ENCODE measurements at regions not wholly inside any gene's neighbourhood (a gene's known extent, or its start where the extent isn't known, plus 50 kb on each side); places are given as distances from the start of the nearest gene placed in this dataset.

DNA sequence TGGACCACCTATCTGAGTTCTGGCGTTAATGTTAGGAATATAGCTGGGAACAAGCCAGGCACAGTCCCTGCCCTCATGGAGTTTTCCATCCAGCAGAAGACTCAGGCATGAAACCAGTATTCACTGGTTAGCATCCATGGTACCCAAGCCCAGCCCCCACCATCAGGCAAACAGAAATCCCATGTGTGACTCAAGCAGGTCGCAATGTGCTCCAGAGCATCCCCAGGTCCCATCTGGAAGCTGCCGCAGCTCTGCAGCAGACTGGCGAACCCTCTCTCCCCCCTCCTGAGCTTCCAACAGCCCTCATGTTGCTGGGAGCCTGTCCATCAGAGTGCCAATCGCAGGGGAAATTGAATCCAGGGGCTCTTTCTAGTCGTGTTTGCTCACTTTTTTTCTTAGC is 174.2 kb downstream of the RRAGC start:
- 55% methylated on average over 6 of the region's 6 CpGs for WGBS
- no peak for DNase-seq (ENCODE audit: low spot score)
- no peak overlapping the region for H3K27ac ChIP-seq (ENCODE audit: low read depth in 1 of 2, low read length in 2 of 2)

More for the DNA sequence above, 174.2 kb downstream of the RRAGC start:
- no peaks in the 10 kb centered on the region for H3K36me3 ChIP-seq (ENCODE audit: control insufficient read depth in 4 of 4, insufficient read depth in 3 of 4, low read depth in 1 of 4, low read length in 3 of 4)
- peaks cover 0 to 2% (median 0%) of the 10 kb centered on the region in 4 donors for H3K9me3 ChIP-seq (ENCODE audit: control insufficient read depth in 4 of 4, low read length in 3 of 4)
- H3K4me1 ChIP-seq (ENCODE audit: control insufficient read depth in 4 of 4, insufficient read depth in 4 of 4, low read length in 3 of 4): no peaks in the 10 kb centered on the region
- H3K9ac ChIP-seq (ENCODE audit: low read depth in 1 of 2, low read length in 2 of 2): no peak overlapping the region
- TF ChIP-seq TAF1 (conservative IDR thresholded peaks at IDR 0.05) (no peak), NR2F2 (IDR thresholded peaks at IDR 0.05) (no peak), FOXA1 (IDR thresholded peaks at IDR 0.05) (no peak), EGR1 (IDR thresholded peaks at IDR 0.05; ENCODE audit: low read depth in 2 of 2) (no peak), RAD21 (IDR thresholded peaks at IDR 0.05) (no peak), YY1 (IDR thresholded peaks at IDR 0.05) (no peak), RXRA (IDR thresholded peaks at IDR 0.05) (no peak), FOXA2 (IDR thresholded peaks at IDR 0.05) (no peak), HNF4A (conservative IDR thresholded peaks at IDR 0.05) (no peak), JUND (IDR thresholded peaks at IDR 0.05) (no peak), GABPA (IDR thresholded peaks at IDR 0.05 in 1 of 2, conservative IDR thresholded peaks at IDR 0.05 in 1 of 2) (no peak), SP1 (IDR thresholded peaks at IDR 0.05) (no peak), HNF4G (IDR thresholded peaks at IDR 0.05) (no peak)
- TF ChIP-seq, protein P1, sequence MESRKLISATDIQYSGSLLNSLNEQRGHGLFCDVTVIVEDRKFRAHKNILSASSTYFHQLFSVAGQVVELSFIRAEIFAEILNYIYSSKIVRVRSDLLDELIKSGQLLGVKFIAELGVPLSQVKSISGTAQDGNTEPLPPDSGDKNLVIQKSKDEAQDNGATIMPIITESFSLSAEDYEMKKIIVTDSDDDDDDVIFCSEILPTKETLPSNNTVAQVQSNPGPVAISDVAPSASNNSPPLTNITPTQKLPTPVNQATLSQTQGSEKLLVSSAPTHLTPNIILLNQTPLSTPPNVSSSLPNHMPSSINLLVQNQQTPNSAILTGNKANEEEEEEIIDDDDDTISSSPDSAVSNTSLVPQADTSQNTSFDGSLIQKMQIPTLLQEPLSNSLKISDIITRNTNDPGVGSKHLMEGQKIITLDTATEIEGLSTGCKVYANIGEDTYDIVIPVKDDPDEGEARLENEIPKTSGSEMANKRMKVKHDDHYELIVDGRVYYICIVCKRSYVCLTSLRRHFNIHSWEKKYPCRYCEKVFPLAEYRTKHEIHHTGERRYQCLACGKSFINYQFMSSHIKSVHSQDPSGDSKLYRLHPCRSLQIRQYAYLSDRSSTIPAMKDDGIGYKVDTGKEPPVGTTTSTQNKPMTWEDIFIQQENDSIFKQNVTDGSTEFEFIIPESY (IDR thresholded peaks at IDR 0.05): no peak
- TF ChIP-seq, protein P2, sequence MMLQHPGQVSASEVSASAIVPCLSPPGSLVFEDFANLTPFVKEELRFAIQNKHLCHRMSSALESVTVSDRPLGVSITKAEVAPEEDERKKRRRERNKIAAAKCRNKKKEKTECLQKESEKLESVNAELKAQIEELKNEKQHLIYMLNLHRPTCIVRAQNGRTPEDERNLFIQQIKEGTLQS (IDR thresholded peaks at IDR 0.05): no peak
- TF ChIP-seq, protein P3, sequence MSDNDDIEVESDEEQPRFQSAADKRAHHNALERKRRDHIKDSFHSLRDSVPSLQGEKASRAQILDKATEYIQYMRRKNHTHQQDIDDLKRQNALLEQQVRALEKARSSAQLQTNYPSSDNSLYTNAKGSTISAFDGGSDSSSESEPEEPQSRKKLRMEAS (IDR thresholded peaks at IDR 0.05): no peak
- TF ChIP-seq, protein P4, sequence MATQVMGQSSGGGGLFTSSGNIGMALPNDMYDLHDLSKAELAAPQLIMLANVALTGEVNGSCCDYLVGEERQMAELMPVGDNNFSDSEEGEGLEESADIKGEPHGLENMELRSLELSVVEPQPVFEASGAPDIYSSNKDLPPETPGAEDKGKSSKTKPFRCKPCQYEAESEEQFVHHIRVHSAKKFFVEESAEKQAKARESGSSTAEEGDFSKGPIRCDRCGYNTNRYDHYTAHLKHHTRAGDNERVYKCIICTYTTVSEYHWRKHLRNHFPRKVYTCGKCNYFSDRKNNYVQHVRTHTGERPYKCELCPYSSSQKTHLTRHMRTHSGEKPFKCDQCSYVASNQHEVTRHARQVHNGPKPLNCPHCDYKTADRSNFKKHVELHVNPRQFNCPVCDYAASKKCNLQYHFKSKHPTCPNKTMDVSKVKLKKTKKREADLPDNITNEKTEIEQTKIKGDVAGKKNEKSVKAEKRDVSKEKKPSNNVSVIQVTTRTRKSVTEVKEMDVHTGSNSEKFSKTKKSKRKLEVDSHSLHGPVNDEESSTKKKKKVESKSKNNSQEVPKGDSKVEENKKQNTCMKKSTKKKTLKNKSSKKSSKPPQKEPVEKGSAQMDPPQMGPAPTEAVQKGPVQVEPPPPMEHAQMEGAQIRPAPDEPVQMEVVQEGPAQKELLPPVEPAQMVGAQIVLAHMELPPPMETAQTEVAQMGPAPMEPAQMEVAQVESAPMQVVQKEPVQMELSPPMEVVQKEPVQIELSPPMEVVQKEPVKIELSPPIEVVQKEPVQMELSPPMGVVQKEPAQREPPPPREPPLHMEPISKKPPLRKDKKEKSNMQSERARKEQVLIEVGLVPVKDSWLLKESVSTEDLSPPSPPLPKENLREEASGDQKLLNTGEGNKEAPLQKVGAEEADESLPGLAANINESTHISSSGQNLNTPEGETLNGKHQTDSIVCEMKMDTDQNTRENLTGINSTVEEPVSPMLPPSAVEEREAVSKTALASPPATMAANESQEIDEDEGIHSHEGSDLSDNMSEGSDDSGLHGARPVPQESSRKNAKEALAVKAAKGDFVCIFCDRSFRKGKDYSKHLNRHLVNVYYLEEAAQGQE (IDR thresholded peaks at IDR 0.05): no peak
- TF ChIP-seq, protein P5, sequence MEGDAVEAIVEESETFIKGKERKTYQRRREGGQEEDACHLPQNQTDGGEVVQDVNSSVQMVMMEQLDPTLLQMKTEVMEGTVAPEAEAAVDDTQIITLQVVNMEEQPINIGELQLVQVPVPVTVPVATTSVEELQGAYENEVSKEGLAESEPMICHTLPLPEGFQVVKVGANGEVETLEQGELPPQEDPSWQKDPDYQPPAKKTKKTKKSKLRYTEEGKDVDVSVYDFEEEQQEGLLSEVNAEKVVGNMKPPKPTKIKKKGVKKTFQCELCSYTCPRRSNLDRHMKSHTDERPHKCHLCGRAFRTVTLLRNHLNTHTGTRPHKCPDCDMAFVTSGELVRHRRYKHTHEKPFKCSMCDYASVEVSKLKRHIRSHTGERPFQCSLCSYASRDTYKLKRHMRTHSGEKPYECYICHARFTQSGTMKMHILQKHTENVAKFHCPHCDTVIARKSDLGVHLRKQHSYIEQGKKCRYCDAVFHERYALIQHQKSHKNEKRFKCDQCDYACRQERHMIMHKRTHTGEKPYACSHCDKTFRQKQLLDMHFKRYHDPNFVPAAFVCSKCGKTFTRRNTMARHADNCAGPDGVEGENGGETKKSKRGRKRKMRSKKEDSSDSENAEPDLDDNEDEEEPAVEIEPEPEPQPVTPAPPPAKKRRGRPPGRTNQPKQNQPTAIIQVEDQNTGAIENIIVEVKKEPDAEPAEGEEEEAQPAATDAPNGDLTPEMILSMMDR (IDR thresholded peaks at IDR 0.05; ENCODE audit: low read depth, low read length, missing input control): no peak
- peaks cover 0 to 5% (median 0%) of the 10 kb centered on the region in 4 donors for H3K27me3 ChIP-seq (ENCODE audit: control insufficient read depth in 4 of 4, insufficient read depth in 4 of 4, low read length in 3 of 4)
- H3K4me3 ChIP-seq (ENCODE audit: low read depth in 1 of 3, low read length in 3 of 3): no peak overlapping the region

All from liver (tissue), 8 donors.